IMR-90 (cell line): ENCODE measurements at regions not wholly inside any gene's neighbourhood (a gene's known extent, or its start where the extent isn't known, plus 50 kb on each side); places are given as distances from the start of the nearest gene placed in this dataset.
A peak's percentile ranks its signal among the peaks of the same experiment; 100 is the strongest.

ENCODE experiments used
- ATAC-seq: fragments of 200-7000 bp; cut with Tn5 transposase; 2 replicates; pipeline ENCODE4 v1.9.1; 2020; ENCODE audit warnings: low read depth, mild to moderate bottlenecking, moderate library complexity
- BruUV-seq: library from RNA; stranded (reverse); fragments of 400-500 nt; replicated peaks from 2 replicates; lab custom pipeline; 2021; lab: Mats Ljungman, UMichigan
- CTCF ChIA-PET: fragments of 300-600 bp; formaldehyde crosslinking; extraction: SDS; loops from one replicate; lab custom pipeline; 2021; ENCODE audit warnings: antibody characterized with exemption; lab: Yijun Ruan, JAX
- POLR2A ChIA-PET: fragments of 300-600 bp; sonication (Branson Sonifier 250); formaldehyde crosslinking; loops from one replicate; lab custom pipeline; 2022; ENCODE audit warnings: antibody characterized with exemption; ENCODE audit not compliant: unreplicated experiment; lab: Charles Lee
- DNase-seq: peaks from one replicate; pipeline ENCODE4 v3.0.0; 2013
- H2AFZ ChIP-seq: replicated peaks from 2 replicates; pipeline ENCODE3; 2013; ENCODE audit warnings: low read length, mild to moderate bottlenecking; ENCODE audit not compliant: poor library complexity
- H2AK5ac ChIP-seq: 2 replicates; pipeline ENCODE4 v1.6.1; 2013; ENCODE audit warnings: low read depth, low read length, inconsistent platforms
- H2AK9ac ChIP-seq: replicated peaks from 2 replicates; pipeline ENCODE3; 2013; ENCODE audit warnings: mild to moderate bottlenecking, low read depth, low read length, moderate library complexity; ENCODE audit not compliant: poor library complexity
- H2BK120ac ChIP-seq: 2 replicates; pipeline ENCODE4 v1.6.1; 2013; ENCODE audit warnings: low read depth, low read length, inconsistent platforms
- H2BK15ac ChIP-seq: 3 replicates; pipeline ENCODE4 v1.6.1; 2013; ENCODE audit warnings: low read depth, low read length, inconsistent platforms
- H2BK20ac ChIP-seq: 2 replicates; pipeline ENCODE4 v1.6.1; 2013; ENCODE audit warnings: low read depth, mild to moderate bottlenecking, inconsistent platforms, low read length, moderate library complexity
- H2BK5ac ChIP-seq: 2 replicates; pipeline ENCODE4 v1.6.1; 2013; ENCODE audit warnings: mild to moderate bottlenecking, low read depth, low read length, inconsistent platforms; ENCODE audit not compliant: poor library complexity, severe bottlenecking
- H3K14ac ChIP-seq: replicated peaks from 2 replicates; pipeline ENCODE4 v1.6.1; 2013; ENCODE audit warnings: low read depth, low read length, inconsistent platforms
- H3K18ac ChIP-seq: 2 replicates; pipeline ENCODE4 v1.6.1; 2013; ENCODE audit warnings: low read depth, low read length, control low read depth
- H3K23ac ChIP-seq: 2 replicates; pipeline ENCODE4 v1.6.1; 2013; ENCODE audit warnings: low read depth, low read length, inconsistent platforms
- H3K27ac ChIP-seq: 2 replicates; pipeline ENCODE4 v1.5.1; 2013; ENCODE audit warnings: mild to moderate bottlenecking, control low read depth, low read length; ENCODE audit not compliant: insufficient read depth
- H3K27me3 ChIP-seq: 2 replicates; pipeline ENCODE4 v1.6.1; 2013; ENCODE audit warnings: low read length; ENCODE audit not compliant: control insufficient read depth, insufficient read depth
- H3K36me3 ChIP-seq: 2 replicates; pipeline ENCODE4 v1.6.1; 2013; ENCODE audit warnings: low read length, mixed read lengths; ENCODE audit not compliant: control insufficient read depth, insufficient read depth
- H3K4ac ChIP-seq: 2 replicates; pipeline ENCODE4 v1.6.1; 2013; ENCODE audit warnings: low read depth, low read length, inconsistent platforms
- H3K4me1 ChIP-seq: 2 replicates; pipeline ENCODE4 v1.6.1; 2013; ENCODE audit warnings: low read length, mixed read lengths; ENCODE audit not compliant: control insufficient read depth, insufficient read depth
- H3K4me2 ChIP-seq: 2 replicates; pipeline ENCODE4 v1.6.1; 2013; ENCODE audit warnings: low read depth, mild to moderate bottlenecking, control low read depth, low read length, moderate library complexity
- H3K4me3 ChIP-seq: 2 replicates; pipeline ENCODE4 v1.5.1; 2013; ENCODE audit warnings: low read depth, mild to moderate bottlenecking, control low read depth, low read length, moderate library complexity; ENCODE audit not compliant: insufficient read depth
- H3K56ac ChIP-seq: 2 replicates; pipeline ENCODE4 v1.6.1; 2013; ENCODE audit warnings: low read length, inconsistent platforms; ENCODE audit not compliant: insufficient read depth; ENCODE audit errors: extremely low read depth
- H3K79me1 ChIP-seq, 2 experiments: 2 replicates each; pipeline ENCODE4 v1.6.1; 2013; ENCODE audit warnings: low read length in 2 of 2, inconsistent platforms in 1 of 2, low read depth in 1 of 2
- H3K9ac ChIP-seq: 2 replicates; pipeline ENCODE4 v1.6.1; 2013; ENCODE audit warnings: low read depth, low read length, control low read depth
- H3K9me1 ChIP-seq: 2 replicates; pipeline ENCODE4 v1.6.1; 2013; ENCODE audit warnings: low read length, inconsistent platforms; ENCODE audit not compliant: insufficient read depth
- H3K9me3 ChIP-seq: 2 replicates; pipeline ENCODE4 v1.6.1; 2013; ENCODE audit warnings: low read length; ENCODE audit not compliant: control insufficient read depth, insufficient read depth
- H4K20me1 ChIP-seq: 2 replicates; pipeline ENCODE4 v1.6.1; 2013; ENCODE audit warnings: low read length, inconsistent platforms; ENCODE audit not compliant: insufficient read depth
- H4K5ac ChIP-seq: 2 replicates; pipeline ENCODE4 v1.6.1; 2013; ENCODE audit warnings: mild to moderate bottlenecking, low read depth, low read length, control low read depth
- H4K8ac ChIP-seq, 2 experiments: 2 replicates each; pipeline ENCODE4 v1.6.1; 2013; ENCODE audit warnings: low read depth in 2 of 2, low read length in 2 of 2, control low read depth in 1 of 2, inconsistent platforms in 1 of 2
- H4K91ac ChIP-seq: 2 replicates; pipeline ENCODE4 v1.6.1; 2013; ENCODE audit warnings: low read depth, low read length, inconsistent platforms; ENCODE audit not compliant: insufficient read depth
- BHLHE40 ChIP-seq: fragments of 150-350 bp; IDR thresholded peaks from 2 replicates; pipeline ENCODE4 v1.6.1; 2016; ENCODE audit warnings: mild to moderate bottlenecking, low read depth, low read length
- MAZ ChIP-seq: IDR thresholded peaks from 2 replicates; pipeline ENCODE4 v1.6.1; 2012; ENCODE audit warnings: low read depth, mild to moderate bottlenecking, low read length, improper control_type of control experiment, moderate library complexity, borderline replicate concordance
- RAD21 ChIP-seq: IDR thresholded peaks from 2 replicates; pipeline ENCODE4 v1.6.1; 2012; ENCODE audit warnings: low read length, improper control_type of control experiment
- RCOR1 ChIP-seq: IDR thresholded peaks from 2 replicates; pipeline ENCODE4 v1.6.1; 2012; ENCODE audit warnings: mild to moderate bottlenecking, low read length, improper control_type of control experiment; ENCODE audit not compliant: insufficient replicate concordance
- WGBS, 2 experiments: methylation state at CpG; one replicate each; pipeline versions ENCODE4 v1.1.5 to v1.1.7; 2013; ENCODE audit warnings: missing lambda C conversion rate in 2 of 2; ENCODE audit not compliant: insufficient read length in 1 of 2; ENCODE audit errors: extremely low coverage in 2 of 2; 5-methylcytosine and 5-hydroxymethylcytosine counted together
- dilution Hi-C: fragments of 300-500 bp; cut with HindIII; formaldehyde crosslinking; loops from one replicate; pipeline ENCODE4 v1.14.3; 2018; ENCODE audit warnings: low sequenced_read_pairs; ENCODE audit not compliant: unreplicated experiment
- in situ Hi-C: fragments of 300-500 bp; cut with MboI; formaldehyde crosslinking; loops from 3 replicates; pipeline ENCODE4 v1.14.3; 2019; ENCODE audit warnings: low sequenced_read_pairs, inconsistent platforms, mixed read lengths
- intact Hi-C: fragments of 100-400 bp; cut with micrococcal nuclease; formaldehyde crosslinking; loops from 2 replicates; pipeline ENCODE4 v1.10.0; 2022

DNA sequence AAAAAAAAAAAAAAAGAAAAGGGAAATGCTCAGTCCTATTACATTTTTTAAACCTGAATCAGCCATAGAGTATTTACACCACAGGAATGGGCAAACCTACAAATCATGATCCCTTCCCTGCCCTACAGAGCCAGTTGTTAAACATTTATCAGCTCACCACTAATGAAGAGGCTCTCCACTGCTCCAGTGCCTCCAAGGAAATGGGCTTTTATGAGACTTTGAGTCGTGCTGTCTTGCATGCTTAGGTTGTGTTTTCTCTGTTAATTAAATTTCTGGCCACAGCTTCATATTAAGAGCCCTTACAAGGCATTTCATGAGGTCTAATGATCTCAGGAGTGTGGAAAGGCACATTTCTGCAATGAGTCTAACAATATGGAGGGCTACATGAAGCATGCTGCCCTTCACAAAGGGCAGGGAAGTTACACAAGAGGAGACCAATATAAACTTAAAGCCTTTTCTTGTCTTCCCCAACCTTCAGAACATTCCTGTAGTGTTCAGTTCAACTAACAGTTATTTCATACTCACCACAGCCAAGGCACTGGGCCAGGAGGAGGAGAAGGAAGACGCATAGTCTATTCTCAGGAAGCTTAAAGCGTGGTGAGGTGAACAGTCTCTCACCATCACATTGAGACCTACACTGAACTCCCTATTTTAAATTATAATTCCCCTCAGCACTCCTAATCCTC is 140.1 kb upstream of the ABCA1 start (continued):
- TF ChIP-seq MAZ (no peak), BHLHE40 (no peak)

DNA sequence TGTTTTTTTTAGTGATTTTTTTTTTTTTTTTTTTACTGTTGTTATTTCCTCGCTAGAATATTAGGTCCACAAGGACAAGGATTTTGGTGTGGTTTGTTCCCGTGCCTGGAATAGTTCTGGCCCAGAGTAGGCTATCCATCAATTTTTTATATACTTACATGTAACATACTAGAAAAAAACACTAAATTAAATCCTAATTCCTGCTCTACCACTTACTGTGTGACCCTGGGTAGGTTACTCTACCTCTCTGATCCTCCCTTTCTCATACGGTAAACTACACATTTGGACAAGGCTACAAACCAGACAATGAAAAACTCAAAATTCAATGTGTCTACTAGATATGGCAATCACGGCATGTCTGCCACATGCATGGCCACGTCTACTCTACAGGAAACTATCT is 141.3 kb upstream of the ABCA1 start:
- ChIA-PET CTCF (no interaction called here), POLR2A (no interaction called here)
- no peak overlapping the region for H2AK9ac ChIP-seq
- peak overlapping the region; percentile 78 for H2BK120ac ChIP-seq
- peaks cover 16% of the 10 kb centered on the region for H3K9me1 ChIP-seq
- DNase-seq, result no peak
- H3K4me2 ChIP-seq, result no peak overlapping the region
- peaks cover 26% of the 10 kb centered on the region for H3K4me1 ChIP-seq
- no peak overlapping the region for H3K4me3 ChIP-seq
- peak overlapping the region; percentile 30; the same call in 1 of the 2 replicates for H3K27ac ChIP-seq
- no peaks in the 10 kb centered on the region for H3K27me3 ChIP-seq
- dilution Hi-C loops (no loop called here), intact Hi-C loops (no loop called here), in situ Hi-C loops (loop anchor here (10.0 kb wide), 1 partner anchor 204 kb away; no protein-coding TSS in a partner anchor)
- H3K9ac ChIP-seq, result no peak overlapping the region
- peak overlapping the region; percentile 98; the same call in 1 of the 2 replicates for H3K18ac ChIP-seq
- H2BK20ac ChIP-seq, result peak overlapping the region; percentile 67
- peak overlapping the region; percentile 39 for H3K14ac ChIP-seq
- H3K9me3 ChIP-seq, result peaks cover 2% of the 10 kb centered on the region; the same call in 1 of the 2 replicates
- H4K8ac ChIP-seq, result peak overlapping the region in 1 of 2 experiments; percentile 73; a peak in 1 of 4 replicates
- peak overlapping the region; percentile 95; the same call in 2 of the 3 replicates for H2BK15ac ChIP-seq
- H2AK5ac ChIP-seq, result no peak overlapping the region
- no peak for TF ChIP-seq MAZ
- no peak for TF ChIP-seq RCOR1
- TF ChIP-seq RAD21, result no peak
- no peak for TF ChIP-seq BHLHE40
- H4K5ac ChIP-seq, result peak overlapping the region; percentile 95; the same call in 1 of the 2 replicates
- 0 out of 2 replicates have a peak overlapping the region, but pooled peaks have one; percentile 40 for H3K23ac ChIP-seq
- no peaks in the 10 kb centered on the region for H4K20me1 ChIP-seq
- 0 out of 4 replicates have a peak, but pooled peaks cover 0 to under 1% of the 10 kb centered on the region in 2 experiments for H3K79me1 ChIP-seq
- H2AFZ ChIP-seq, result no peak overlapping the region
- H3K36me3 ChIP-seq, result no peaks in the 10 kb centered on the region
- peak overlapping the region; percentile 76 for H3K4ac ChIP-seq
- H3K56ac ChIP-seq, result no peak overlapping the region
- no TSS peak for BruUV-seq
- ATAC-seq, result no peak
- H4K91ac ChIP-seq, result peak overlapping the region; percentile 84
- 100% methylated on average over 1 of the region's 5 CpGs; no CpG with 5 or more reads in 1 of the 2 experiments for WGBS, 2 experiments
- H2BK5ac ChIP-seq, result peak overlapping the region; percentile 87
